GM23248 (cell line): ENCODE measurements at regions not wholly inside any gene's neighbourhood (a gene's known extent, or its start where the extent isn't known, plus 50 kb on each side); places are given as distances from the start of the nearest gene placed in this dataset.

Source experiments
- DNase-seq: peaks from one replicate; pipeline ENCODE4 v3.0.0-alpha.2; 2015
- H2AFZ ChIP-seq: fragments of 200-600 bp; sonication (generic); 2 replicates; pipeline ENCODE4 v1.6.1; 2016; ENCODE audit warnings: antibody characterized with exemption
- H3F3A ChIP-seq: fragments of 200-600 bp; sonication (generic); 2 replicates; pipeline ENCODE4 v1.6.1; 2016; ENCODE audit warnings: mild to moderate bottlenecking, antibody characterized with exemption, mixed run types; ENCODE audit not compliant: insufficient read depth
- H3K27ac ChIP-seq: fragments of 200-600 bp; sonication (generic); 2 replicates; pipeline ENCODE4 v1.5.1; 2016; ENCODE audit warnings: mild to moderate bottlenecking
- H3K27me3 ChIP-seq: fragments of 200-600 bp; sonication (generic); replicated peaks from 2 replicates; pipeline ENCODE4 v1.6.1; 2016; ENCODE audit warnings: mild to moderate bottlenecking; ENCODE audit not compliant: insufficient read depth
- H3K36me3 ChIP-seq: fragments of 200-600 bp; sonication (generic); 2 replicates; pipeline ENCODE4 v1.6.1; 2016; ENCODE audit warnings: low read depth, mild to moderate bottlenecking
- H3K4me1 ChIP-seq: fragments of 200-600 bp; sonication (generic); 2 replicates; pipeline ENCODE4 v1.6.1; 2016; ENCODE audit warnings: mild to moderate bottlenecking; ENCODE audit not compliant: insufficient read depth
- H3K4me2 ChIP-seq: fragments of 200-600 bp; sonication (generic); one replicate; pipeline ENCODE4 v1.6.1; 2016; ENCODE audit warnings: mild to moderate bottlenecking; ENCODE audit not compliant: unreplicated experiment
- H3K4me3 ChIP-seq: fragments of 200-600 bp; sonication (generic); 2 replicates; pipeline ENCODE4 v1.5.1; 2016; ENCODE audit warnings: mild to moderate bottlenecking
- H3K79me2 ChIP-seq: fragments of 200-600 bp; sonication (generic); 2 replicates; pipeline ENCODE4 v1.6.1; 2016; ENCODE audit warnings: mild to moderate bottlenecking; ENCODE audit not compliant: insufficient read depth
- H3K9ac ChIP-seq: fragments of 200-600 bp; sonication (generic); 2 replicates; pipeline ENCODE4 v1.6.1; 2016; ENCODE audit warnings: mild to moderate bottlenecking
- H3K9me2 ChIP-seq: fragments of 200-600 bp; sonication (generic); 2 replicates; pipeline ENCODE4 v1.6.1; 2016; ENCODE audit warnings: mixed run types, mild to moderate bottlenecking, moderate library complexity; ENCODE audit not compliant: insufficient read depth
- H3K9me3 ChIP-seq: fragments of 200-600 bp; sonication (generic); one replicate; pipeline ENCODE4 v1.6.1; 2017; ENCODE audit warnings: low read depth
- H4K20me1 ChIP-seq: fragments of 200-600 bp; sonication (generic); 2 replicates; pipeline ENCODE4 v1.6.0; 2016; ENCODE audit not compliant: insufficient read depth
- EZH2 ChIP-seq: fragments of 200-600 bp; sonication (generic); IDR thresholded peaks from 2 replicates; pipeline ENCODE4 v1.6.1; 2018; ENCODE audit warnings: antibody characterized with exemption, mild to moderate bottlenecking; ENCODE audit not compliant: insufficient read depth, poor library complexity, severe bottlenecking
- EZH2phosphoT487 ChIP-seq: fragments of 200-600 bp; sonication (generic); IDR thresholded peaks from 2 replicates; pipeline ENCODE4 v1.6.1; 2018; ENCODE audit warnings: antibody characterized with exemption, moderate library complexity, mild to moderate bottlenecking, low read depth; ENCODE audit not compliant: insufficient read depth
- WGBS, 2 experiments: methylation state at CpG; one replicate each; pipeline ENCODE4 v1.1.6; 2015 to 2017; ENCODE audit warnings: low lambda C conversion rate in 2 of 2, low coverage in 1 of 2; ENCODE audit errors: missing lambda C conversion rate in 2 of 2; 5-methylcytosine and 5-hydroxymethylcytosine counted together
- in situ Hi-C: fragments of 300-500 bp; cut with MboI; formaldehyde crosslinking; loops from 2 replicates; pipeline ENCODE4 v1.15.0; 2020

DNA sequence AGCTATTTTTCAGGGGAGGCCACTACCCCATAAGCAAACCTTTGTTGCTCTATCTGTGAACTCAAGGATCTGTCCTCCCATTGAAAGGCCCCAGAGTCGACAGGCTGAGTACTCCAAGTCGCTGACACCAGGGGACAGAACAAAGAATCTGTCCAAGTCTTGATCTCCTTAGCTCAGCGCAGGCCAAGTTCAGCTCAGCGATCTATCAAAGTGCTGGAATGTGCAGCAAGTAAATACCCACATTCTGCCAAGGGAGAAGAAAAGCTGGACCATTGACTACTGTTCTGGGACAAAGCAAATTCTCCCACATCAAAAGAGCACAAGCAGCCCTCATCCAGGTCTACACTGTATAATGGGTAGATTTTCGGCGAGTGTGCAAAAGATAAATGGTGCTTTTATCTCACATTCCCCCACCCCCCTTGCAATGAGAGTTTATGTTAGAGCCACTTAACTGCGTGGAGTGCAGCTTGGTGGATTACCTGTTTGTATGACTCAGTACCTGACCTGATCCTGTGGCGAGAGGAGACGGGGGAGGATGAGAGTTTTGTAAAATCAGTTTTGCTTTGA, 391.7 kb upstream of the SGCG start:
- WGBS, 2 experiments = 54 to 55% methylated on average over 9 of the region's 9 CpGs
- Histone ChIP-seq H4K20me1 (no peaks in the 10 kb centered on the region), H3K79me2 (no peaks in the 10 kb centered on the region), H3K36me3 (no peaks in the 10 kb centered on the region), H3K4me2 (no peak overlapping the region), H3K4me3 (no peak overlapping the region), H3K27ac (no peak overlapping the region), H3K4me1 (no peaks in the 10 kb centered on the region), H2AFZ (no peak overlapping the region), H3K9me2 (no peaks in the 10 kb centered on the region), H3F3A (no peaks in the 10 kb centered on the region), H3K9ac (no peak overlapping the region), H3K9me3 (no peaks in the 10 kb centered on the region), H3K27me3 (no peaks in the 10 kb centered on the region)
- in situ Hi-C loops = no loop called here
- no peak for DNase-seq
- TF ChIP-seq EZH2 (no peak), EZH2phosphoT487 (no peak)

DNA sequence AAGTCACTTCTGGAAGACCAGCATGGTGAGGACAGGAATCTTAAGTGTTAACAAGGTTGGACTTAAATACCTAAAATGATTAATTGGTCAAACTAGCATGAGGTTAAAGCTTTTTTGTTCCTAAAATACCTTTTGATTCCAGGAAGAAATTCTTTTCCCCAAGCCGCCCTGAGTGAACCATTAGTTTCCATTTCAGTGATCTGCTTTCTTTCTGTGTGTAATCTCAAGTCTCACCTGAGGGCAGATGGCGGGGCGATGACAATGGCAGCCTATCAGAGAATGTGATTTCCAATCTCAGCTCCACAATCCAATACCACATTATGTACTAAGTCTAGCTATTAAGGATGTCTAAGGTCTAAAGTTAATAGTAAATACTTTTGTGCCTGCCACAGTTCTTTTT, 390.9 kb upstream of the SGCG start:
- Histone ChIP-seq H3K36me3 (no peaks in the 10 kb centered on the region), H3K4me1 (no peaks in the 10 kb centered on the region), H3K4me2 (no peak overlapping the region), H3K9ac (no peak overlapping the region), H3K79me2 (no peaks in the 10 kb centered on the region), H3K9me3 (no peaks in the 10 kb centered on the region), H3F3A (no peaks in the 10 kb centered on the region), H3K9me2 (no peaks in the 10 kb centered on the region), H4K20me1 (no peaks in the 10 kb centered on the region), H3K4me3 (no peak overlapping the region), H3K27ac (no peak overlapping the region), H3K27me3 (no peaks in the 10 kb centered on the region), H2AFZ (no peak overlapping the region)
- no peak for DNase-seq
- WGBS, 2 experiments = 36 to 44% methylated on average over 3 of the region's 3 CpGs
- TF ChIP-seq EZH2phosphoT487 (no peak), EZH2 (no peak)
- in situ Hi-C loops = no loop called here

DNA sequence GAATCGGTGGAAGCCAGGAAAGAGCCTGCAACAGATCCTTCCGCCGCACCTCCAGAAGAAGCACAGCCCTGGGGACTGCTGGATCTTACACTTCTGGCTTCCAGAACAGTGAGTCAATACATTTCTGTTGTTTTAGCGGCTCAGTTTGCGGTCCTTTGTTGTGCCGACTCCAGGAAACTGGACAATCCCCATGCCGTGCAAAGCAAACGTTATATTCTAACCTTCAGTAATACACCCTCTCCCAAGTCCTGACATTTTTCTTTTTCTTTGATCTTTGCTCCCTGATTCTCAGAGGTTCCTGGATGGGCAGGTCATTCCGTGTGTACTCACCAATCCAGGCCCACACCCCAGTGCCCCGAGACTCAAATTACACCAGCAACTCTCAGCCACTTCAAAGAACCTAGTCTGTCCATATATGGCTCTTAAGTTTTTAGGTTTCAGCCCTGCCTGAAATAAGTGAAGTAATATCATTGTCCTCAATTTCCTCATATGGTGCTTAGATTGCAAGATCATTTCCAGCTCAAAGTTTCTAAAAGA, 387.1 kb upstream of the SGCG start:
- Histone ChIP-seq H3K36me3 (no peaks in the 10 kb centered on the region), H3K27ac (no peak overlapping the region), H3K79me2 (no peaks in the 10 kb centered on the region), H3F3A (no peaks in the 10 kb centered on the region), H3K4me3 (no peak overlapping the region), H2AFZ (no peak overlapping the region), H4K20me1 (no peaks in the 10 kb centered on the region), H3K4me1 (no peaks in the 10 kb centered on the region), H3K9me3 (no peaks in the 10 kb centered on the region), H3K9me2 (no peaks in the 10 kb centered on the region), H3K27me3 (peaks cover 5% of the 10 kb centered on the region; the same call in 1 of the 2 replicates), H3K9ac (no peak overlapping the region), H3K4me2 (no peak overlapping the region)
- TF ChIP-seq EZH2 = no peak
- TF ChIP-seq EZH2phosphoT487 = no peak
- in situ Hi-C loops = no loop called here
- DNase-seq = no peak
- WGBS, 2 experiments = 57 to 58% methylated on average over 10 of the region's 10 CpGs

DNA sequence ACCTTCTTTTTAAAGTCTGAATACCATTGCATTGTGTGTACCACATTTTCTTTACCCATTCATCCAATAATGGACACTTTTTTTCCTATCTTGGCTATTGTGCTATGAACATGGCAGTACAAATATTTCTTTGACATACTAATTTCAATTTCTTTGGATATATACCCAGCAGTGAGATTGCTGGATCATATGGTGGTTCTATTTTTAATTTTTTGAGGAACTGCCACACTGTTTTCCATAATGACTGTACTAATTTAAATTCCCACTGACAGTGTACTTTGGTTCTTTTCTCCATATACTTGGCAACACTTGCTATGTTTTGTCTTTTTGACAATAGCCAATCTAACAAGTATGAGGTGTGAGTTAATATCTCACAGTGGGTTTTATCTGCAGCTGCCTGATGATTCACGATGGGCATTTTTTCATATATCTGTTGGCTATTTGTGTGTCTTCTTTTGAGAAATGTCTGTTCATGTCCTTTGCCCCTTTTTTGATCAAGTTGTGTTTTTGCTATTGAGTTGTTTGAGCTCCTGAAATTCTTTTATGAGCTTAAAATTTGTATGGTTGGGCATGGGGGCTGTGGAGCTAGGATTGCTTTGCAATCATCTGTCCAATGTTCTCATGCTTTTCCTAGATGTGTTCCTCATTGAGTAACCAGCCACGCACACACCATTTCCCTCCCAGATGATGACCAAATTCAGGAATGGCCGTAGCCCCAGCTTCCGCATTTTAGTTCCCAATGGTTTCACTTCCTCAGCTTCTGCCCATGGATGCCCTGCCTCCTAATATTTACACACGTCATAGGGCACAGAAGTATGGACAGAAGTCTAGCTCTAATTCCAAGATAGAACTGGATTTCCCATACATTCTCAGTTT, 380.0 kb upstream of the SGCG start:
- no peaks in the 10 kb centered on the region for H3K79me2 ChIP-seq
- in situ Hi-C loops = loop anchor here (25.0 kb wide), 1 partner anchor 512 kb away; no protein-coding TSS in a partner anchor
- no peaks in the 10 kb centered on the region for H3K9me3 ChIP-seq
- peak; percentile 28 for DNase-seq
- TF ChIP-seq EZH2phosphoT487 = no peak
- TF ChIP-seq EZH2 = no peak
- H3K27me3 ChIP-seq = peaks cover 5% of the 10 kb centered on the region; the same call in 1 of the 2 replicates
- no peaks in the 10 kb centered on the region for H3K36me3 ChIP-seq
- H3K4me1 ChIP-seq = no peaks in the 10 kb centered on the region
- peak overlapping the region; percentile 52; the same call in 1 of the 2 replicates for H2AFZ ChIP-seq
- H4K20me1 ChIP-seq = no peaks in the 10 kb centered on the region
- H3K4me3 ChIP-seq = peak overlapping the region; percentile 16; the same call in 1 of the 2 replicates
- no peaks in the 10 kb centered on the region for H3K9me2 ChIP-seq
- no peak overlapping the region for H3K27ac ChIP-seq
- H3K9ac ChIP-seq = no peak overlapping the region
- H3K4me2 ChIP-seq = no peak overlapping the region
- WGBS, 2 experiments = 53 to 55% methylated on average over 5 of the region's 5 CpGs
- H3F3A ChIP-seq = no peaks in the 10 kb centered on the region
